GM21423 (cell line): ENCODE measurements at regions not wholly inside any gene's neighbourhood (a gene's known extent, or its start where the extent isn't known, plus 50 kb on each side); places are given as distances from the start of the nearest gene placed in this dataset.

Experiments used
- ATAC-seq: cut with Tn5 transposase; IDR thresholded peaks from one replicate; pipeline ENCODE4 v1.9.1; 2021; ENCODE audit warnings: mild to moderate bottlenecking, moderate library complexity; ENCODE audit not compliant: unreplicated experiment

DNA sequence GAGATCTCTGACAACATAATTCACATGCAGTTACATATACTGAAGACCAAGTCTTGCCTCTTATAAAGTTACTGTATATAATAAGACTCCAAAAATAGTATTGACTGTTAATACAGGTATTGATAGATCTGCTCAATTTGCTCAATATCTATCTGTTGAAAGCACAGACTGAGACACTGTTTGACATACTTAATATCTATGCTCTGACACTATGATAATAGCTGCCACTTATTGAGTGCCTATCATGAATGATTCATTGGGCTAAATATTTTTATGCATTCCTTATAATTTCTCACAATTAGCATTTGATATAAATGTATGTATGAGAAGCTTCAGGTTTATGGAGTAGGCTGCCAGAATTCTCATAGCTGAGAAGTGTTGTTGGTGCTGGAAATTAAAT lies 1600.9 kb upstream of the IGFBP7 start:
- no peak for ATAC-seq

DNA sequence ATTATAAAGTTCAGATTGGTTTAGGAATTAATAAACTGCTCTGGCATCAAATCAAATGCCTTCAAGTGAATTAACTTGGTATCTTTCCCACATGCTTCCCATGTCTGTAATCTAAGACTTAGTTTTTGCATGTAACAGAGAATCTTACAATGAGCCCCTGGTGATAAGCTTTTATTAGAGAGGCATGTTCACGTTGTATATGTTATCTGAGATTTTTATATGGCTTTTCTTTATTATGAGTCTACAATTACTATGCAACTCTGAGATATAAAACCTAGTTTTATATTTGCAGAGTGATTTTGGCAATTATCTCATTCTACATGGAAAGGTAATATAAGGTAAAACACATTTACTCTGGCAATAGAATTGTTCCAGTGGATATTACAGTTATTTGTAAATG lies 1578.4 kb upstream of the IGFBP7 start:
- ATAC-seq, result no peak

DNA sequence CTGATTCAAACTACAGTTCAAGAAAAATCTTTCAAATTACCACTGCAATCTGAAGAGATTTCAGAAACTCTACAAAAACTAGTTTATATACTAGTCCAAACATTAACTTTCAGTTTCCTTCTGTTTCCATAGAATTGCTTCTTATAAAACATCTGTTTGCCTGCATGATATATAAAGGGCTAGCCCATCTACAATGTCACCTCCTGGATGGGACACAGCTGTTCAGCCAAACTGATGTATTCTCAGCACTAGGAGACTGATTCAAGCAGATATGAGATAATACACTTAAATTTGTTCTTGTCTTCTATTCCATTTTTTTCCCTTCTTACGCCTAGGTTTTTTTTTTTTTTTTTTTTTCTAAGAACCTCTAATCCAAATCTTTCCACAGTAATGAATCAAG lies 1569.7 kb upstream of the IGFBP7 start:
- no peak for ATAC-seq

DNA sequence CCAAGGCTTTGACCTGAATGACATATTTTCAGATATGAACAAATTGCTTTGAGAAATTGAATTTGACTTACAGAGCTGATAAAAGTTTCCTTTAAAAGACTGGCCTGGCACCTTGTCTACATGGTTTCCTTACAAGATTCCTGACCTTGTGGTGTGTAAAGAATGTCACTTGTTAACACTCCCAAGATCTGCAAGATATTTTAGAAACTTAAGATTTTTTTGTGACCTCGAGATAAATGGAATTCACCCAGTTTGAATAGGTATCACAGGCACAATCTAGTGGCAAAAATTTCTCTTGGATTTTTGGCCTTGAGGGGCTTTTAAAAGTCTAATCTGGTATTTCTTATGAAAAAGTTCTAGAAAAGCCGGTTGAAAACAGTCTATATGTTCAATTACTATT lies 1568.9 kb upstream of the IGFBP7 start:
- ATAC-seq, result no peak

DNA sequence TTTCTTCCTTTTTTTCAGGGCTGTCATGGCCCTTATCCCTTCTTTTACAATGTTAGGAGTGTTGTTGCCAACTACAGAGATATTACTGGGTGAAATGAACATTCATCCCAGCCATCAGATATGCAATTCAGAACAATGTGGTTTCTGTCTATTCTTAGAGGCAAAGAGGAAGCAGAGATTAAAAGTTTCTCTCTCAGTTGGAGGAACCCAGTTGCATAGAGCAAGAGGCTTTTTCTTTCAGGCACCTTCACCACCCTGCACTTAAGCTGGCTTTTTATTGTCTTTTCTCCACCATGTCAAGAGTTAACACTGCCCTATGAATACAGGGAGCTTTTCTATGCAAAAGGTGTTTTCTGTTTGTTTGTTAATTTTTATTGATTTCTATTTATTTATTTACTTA lies 1559.6 kb upstream of the IGFBP7 start:
- ATAC-seq, result no peak

DNA sequence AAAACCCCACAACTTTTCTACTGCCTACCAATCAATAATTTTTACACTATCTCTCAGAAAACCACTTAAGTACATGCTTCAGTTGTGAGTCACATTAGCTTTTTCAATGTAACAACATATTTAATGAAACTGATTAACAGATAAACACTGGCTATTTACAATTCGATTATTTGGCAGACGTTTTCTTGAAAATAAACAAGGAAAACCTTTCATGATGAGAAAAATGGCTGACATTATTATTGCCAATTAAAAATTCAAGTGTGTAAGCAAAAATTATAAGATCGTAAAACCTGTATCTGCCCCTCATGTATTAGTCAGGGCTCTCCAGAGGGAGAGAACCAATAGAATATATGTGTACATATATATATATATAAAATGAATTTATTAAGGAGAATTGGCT lies 1555.5 kb upstream of the IGFBP7 start:
- ATAC-seq, result no peak

DNA sequence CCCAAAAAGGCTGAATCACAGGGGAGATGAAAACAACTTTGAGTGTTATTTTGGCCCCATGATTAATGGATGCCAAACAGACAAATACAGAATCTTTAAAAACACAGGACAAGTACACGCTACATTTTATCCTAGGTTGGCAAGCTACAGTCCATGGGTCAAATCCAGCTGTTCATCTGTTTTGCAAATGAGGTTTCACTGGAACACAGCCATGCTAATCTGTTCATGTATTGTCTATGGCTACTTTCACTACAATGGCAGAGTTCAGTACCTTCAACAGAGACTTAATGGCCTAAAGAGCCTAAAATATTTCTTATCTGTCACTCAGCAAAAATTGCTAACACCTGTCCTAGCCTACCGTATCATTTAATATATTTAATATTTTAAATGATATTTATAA lies 1548.5 kb upstream of the IGFBP7 start:
- no peak for ATAC-seq

DNA sequence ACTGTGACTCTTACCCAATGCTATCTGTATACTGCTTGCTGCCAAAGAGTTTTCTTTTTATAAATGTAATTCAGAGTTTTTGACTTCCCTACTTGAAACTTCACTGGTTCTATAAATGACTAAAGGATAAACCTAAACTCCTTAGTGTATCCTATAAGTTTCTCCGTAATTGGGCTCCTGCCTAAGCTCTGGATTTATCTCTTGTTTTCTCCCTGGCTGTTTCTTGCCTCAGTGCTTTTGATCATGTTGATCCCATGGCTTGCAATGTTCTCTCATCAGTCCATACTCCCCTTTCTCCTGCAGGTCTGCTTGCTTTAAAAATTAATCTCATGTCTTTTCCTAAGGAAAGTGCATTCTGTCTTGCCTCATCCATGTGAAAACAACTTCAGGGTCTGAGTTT lies 1543.1 kb upstream of the IGFBP7 start:
- ATAC-seq, result no peak

DNA sequence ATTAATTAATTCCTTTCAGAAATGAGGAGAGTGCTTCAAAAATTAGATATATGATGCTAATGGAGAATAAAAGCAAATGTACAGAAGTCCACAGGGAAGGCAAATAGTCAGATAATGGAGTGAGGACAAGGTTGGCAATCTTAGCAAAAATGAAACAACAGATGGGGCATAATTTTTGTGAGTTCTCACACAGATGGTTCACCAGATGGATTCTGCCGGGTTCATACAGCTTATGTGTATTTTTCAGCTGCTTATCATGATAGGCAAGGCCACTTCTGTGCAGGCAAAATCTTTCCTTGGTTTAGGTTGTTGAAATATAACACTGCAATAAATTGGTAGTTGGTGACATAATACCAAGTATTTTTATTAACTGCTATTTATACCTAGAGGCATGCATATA lies 1539.0 kb upstream of the IGFBP7 start:
- no peak for ATAC-seq

DNA sequence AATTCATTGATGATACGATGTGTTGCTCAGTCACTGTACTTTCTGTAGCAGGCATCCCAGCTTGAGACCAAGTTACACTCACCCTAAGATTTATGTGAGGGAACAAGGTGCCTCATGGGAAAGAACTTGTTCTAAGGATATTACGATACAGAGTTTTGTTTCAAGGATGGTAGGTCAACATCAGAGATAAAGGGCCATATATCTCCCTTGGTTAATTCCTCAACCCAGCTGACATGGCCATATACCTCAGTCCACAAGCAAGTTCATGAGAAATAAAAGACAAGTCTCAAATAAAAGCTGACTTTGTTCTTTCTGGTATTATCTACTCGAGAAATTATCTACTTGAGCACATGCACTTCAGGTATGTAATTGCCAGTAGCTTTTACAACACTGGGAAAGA lies 1535.9 kb upstream of the IGFBP7 start:
- no peak for ATAC-seq

DNA sequence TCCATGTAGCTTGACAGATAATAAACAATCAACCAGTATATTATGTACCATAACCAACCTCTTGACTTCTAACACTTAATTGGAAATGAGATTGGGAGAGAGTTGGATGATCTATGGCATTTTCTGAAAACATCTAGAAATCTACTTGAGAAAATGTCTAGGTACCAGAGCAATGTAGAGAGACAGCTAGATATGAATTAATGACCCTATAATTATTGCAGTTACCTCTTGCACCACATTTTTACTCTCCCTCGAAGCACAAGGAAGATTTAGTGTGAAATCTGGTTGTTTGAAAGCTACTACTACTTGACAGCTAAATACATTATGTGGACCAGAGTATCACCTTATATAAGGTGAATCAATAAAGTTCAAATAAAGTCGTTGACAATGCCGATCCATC lies 1534.4 kb upstream of the IGFBP7 start:
- ATAC-seq, result no peak

DNA sequence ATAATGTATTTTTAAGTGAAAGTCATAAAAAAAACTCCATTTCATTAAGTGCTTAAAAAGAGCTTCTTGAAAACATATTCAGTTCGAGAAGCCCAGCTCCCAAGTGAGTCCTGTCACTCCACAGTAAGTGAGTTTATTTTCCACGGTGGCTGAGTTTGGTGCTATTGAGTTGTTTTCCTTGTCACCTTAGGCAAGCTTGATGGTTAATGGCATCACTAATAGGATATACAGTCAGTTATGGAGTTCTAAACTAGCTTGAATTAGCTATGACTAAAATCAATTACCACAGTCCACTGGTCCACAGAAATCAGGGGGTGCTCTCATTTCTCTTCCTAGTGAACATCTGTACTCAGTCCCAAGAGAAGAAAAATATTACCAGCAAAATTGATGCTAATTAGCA lies 1526.2 kb upstream of the IGFBP7 start:
- no peak for ATAC-seq

DNA sequence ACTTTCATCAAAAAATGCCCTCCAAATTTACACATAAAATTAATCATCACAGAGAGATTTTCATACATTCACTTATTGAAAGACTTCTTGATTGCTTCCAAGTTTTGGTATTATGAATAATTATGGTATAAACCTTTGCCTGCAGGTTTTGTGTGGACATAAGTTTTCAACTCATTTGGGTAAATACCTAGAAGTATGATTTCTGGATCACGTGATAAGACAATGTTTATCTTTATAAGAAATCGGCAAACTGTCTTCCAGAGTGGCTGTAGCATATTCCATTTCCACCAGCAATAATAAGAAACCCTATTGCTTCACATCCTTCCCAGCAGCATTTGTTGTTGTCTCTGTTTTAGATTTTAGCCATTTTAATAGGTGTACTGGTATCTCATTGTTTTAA lies 1507.0 kb upstream of the IGFBP7 start:
- no peak for ATAC-seq

DNA sequence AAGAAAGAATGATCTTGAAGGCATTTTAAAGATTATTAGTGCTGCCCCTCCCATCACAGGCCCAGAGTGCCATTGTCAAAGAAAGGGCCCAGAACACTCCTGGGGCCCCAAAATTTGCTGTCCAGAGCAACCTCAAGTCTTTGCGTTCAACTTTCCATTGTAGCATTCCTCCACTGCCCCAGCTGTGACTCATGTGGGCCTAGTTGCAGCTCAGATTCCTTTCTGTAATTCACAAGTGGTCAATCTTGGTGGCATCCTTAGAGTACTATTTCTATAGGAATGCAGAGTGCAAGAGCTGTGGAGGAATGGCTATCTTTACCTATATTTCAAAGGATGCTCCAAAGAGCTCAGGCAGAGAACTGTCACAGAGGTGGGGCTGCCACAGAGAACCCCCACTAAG lies 1500.8 kb upstream of the IGFBP7 start:
- no peak for ATAC-seq

DNA sequence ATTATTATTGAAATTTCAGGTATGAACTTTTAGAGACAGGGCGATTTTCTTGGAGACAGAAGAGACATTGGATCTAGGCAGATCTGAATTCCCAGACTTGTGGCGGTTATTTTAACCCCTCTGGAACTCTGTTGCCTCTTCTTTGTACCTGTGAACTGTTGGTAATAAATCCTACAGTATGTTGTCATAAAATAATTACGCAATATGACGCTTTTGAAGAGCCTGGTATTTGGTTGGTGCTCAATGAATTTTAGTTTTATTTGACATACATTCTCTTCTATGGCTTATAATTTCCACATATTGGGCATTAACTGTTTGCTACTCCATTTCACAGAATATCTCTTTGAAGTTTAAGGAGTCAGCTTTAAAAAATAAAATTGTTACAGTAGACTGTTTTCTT lies 1496.1 kb upstream of the IGFBP7 start:
- ATAC-seq, result no peak

DNA sequence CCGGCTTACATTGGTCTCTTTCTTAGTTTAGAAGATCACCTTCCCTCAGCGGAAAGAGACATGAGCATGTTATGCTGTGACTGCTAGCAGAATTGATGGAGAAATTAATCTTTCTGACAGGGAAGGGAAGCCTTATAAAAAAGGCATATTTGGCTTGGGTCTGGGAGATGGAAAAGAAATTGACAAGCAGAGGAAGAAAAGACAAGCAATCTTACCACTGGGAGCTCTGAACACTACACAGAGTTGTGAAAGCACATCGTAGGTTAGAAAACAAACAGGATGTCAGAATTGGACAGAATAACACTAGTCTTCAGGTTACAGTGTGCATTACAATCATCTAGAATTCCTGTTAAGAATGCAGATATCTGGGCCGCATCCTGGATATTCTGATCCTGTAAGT lies 1493.8 kb upstream of the IGFBP7 start:
- ATAC-seq, result no peak

DNA sequence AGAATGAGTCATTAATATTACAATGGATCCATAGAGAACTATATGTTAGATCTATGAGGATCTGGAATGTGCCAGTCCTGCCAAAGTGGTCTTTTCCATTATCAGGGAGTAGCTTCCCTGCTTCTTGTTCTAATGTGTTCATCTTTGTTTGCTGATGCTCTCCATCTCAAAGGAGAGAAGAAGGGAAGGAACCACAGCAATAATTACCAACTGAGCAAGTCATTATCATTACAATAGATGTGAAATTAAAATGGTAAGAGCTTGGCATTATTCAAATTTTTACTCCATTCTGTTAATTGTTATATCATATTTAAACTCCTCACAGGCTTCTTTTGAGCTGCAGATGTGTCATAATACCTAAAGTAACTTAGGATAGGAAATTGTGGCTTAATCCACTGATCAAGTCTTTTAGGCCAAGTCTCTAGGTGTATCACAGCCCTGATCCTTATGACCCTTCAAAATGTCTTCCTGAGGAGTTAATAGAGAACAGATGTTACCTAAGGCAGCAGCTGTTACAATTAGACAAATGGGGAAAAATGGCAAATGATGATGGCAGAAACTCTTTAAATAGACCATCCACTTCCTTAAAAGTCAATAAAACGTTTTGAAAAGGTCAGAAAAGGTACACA lies 1492.7 kb upstream of the IGFBP7 start:
- ATAC-seq, result no peak

DNA sequence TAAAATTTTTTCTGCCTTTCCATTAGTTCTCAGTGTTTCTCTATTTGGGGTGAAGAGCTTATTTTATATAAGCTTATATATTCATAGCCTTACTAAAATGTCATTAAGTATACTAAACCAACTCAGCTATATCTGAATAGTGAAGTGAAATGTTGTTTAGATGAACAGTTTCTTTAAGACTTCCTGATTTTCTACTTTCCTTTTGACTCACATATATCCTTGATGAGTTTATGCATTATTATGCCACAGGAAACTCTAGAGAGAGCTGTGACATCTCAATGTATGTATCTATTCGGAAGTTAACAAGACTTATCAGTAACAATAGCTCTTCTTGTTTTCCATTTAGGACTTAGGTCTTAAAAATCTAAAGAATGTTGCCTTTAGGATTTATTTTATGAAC lies 1491.8 kb upstream of the IGFBP7 start:
- no peak for ATAC-seq

DNA sequence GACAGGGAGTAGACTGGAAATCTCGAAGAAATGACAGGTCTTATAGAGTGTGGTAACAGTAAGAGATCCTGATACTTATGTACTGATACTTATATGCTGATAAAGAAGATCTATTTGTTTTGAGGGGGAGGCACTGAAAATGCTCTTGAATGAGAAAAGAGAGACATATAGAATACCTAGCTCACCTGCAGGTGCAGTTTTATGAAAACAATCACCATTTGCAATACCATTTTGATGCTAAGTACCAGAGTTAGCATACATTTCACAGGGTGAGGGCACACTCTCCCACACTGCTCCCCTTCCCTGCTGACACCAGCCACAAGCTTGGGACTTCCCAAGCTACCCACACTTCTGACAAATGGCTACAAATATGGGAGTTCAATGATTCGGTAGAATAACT lies 1490.1 kb upstream of the IGFBP7 start:
- no peak for ATAC-seq

DNA sequence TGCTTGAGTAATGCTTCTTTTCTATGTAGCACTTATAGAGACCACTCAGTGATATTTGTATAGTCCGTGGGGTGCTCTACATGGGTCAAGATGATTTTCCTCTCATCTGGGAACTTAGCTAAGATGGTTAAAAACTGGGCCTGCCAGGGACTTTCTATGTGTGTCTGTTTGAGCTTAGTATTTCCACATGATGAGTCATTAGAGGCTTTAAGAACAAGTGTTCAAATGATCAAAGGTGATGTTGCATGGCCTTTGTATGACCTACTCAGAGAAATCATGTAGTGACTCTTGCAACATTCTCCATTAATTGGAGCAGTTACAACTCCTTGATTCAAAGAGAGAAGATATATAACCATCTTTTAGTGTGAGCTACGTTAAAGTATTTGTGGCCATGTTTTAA lies 1480.5 kb upstream of the IGFBP7 start:
- peak; percentile 62 for ATAC-seq

DNA sequence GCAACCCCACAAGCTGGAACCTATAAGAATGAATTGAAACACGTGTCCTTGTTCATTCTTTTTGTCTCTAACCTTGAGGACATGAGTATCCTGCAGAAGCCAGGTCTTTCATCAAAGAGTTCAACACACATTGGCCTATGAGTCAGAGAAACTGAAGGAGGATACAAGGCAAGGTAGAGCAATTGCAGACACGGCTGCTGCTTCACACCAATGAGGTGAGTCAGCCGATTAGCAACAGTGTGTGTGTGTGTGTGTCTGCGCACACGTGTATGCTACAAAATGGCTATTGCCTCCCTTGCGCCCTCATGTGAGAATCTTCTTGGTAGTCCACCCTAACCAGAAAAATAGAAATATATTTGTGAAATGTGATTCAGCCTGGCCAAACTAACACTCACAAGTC lies 1477.7 kb upstream of the IGFBP7 start:
- ATAC-seq, result no peak

DNA sequence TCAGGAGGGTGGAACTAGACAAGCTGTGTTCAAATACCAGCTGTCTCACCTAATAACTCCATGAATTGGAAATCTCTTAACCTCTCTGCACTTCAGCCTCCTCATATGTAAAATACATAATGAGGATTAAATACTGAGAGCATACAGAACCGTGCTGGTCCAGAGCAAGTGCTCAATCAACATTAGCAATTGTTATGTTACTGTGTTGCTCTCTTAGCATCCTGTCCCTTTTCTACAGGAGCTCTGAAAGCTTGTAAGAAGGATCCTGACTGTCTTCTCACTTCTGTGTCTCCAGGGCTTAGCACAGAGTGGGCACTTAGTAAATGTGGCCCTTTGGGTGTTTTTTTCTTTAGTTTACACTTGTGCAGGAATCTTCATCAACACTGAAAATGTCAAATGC lies 1456.1 kb upstream of the IGFBP7 start:
- ATAC-seq, result no peak

DNA sequence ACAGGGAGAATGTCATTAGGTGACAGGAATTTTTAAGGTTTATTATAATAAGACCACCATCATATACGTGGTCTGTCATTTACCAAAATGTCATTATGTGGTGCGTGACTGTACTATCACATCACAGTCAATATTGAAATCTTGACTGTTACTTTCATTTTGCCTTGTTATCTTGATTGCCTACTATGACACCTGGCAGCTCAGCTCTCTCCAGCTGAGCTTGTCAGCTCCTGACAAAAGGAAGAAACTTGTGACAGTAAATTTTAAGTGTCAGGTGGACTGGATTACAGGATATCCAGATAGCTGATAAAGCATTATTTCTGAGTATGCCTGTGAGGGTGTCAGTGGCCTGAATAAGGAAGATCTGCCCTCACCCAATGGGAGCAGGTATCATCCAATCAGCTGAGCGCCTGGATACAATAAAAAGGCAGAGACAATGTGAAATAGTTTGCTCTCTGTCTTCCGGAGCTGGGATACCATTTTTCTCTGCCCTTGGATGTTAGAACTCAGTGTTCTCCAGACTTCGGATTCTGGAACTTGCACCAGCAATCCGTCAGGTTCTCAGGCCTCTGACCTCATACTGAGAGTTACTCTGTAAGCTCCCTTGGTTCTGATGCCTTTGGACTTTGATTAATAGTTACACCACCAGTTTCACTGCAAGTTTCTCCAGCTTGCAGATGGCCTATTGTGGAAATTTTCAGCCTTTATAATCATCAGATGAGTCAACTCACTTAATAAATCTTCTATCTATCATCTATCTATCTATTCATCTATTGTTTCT lies 1454.7 kb upstream of the IGFBP7 start:
- no peak for ATAC-seq
